Hepatocyte (in vitro differentiated cells): ENCODE measurements at regions not wholly inside any gene's neighbourhood (a gene's known extent, or its start where the extent isn't known, plus 50 kb on each side); places are given as distances from the start of the nearest gene placed in this dataset. TPM values are rescaled to one million over a fixed set of nuclear protein-coding genes. Genes with fewer than 3 reads are reported as not detected.

ENCODE experiments used
- DNase-seq: peaks from one replicate; pipeline ENCODE4 v3.0.0-alpha.2; 2016; ENCODE audit warnings: low spot score
- H2AFZ ChIP-seq: fragments of 200-600 bp; sonication (generic); 2 replicates; pipeline ENCODE4 v1.6.0; 2016; ENCODE audit warnings: antibody characterized with exemption, mild to moderate bottlenecking
- H3K27ac ChIP-seq: fragments of 200-600 bp; sonication (generic); 2 replicates; pipeline ENCODE4 v1.5.1; 2016; ENCODE audit warnings: mild to moderate bottlenecking
- H3K27me3 ChIP-seq: fragments of 200-600 bp; sonication (generic); 2 replicates; pipeline ENCODE4 v1.6.1; 2016
- H3K36me3 ChIP-seq: fragments of 200-600 bp; sonication (generic); replicated peaks from 2 replicates; pipeline ENCODE4 v1.5.1; 2016; ENCODE audit warnings: low read depth; ENCODE audit not compliant: insufficient read depth
- H3K4me1 ChIP-seq: fragments of 200-600 bp; sonication (generic); 2 replicates; pipeline ENCODE4 v1.5.1; 2016; ENCODE audit warnings: mild to moderate bottlenecking, moderate library complexity; ENCODE audit not compliant: insufficient read depth
- H3K4me2 ChIP-seq: fragments of 200-600 bp; sonication (generic); 2 replicates; pipeline ENCODE4 v1.6.0; 2016
- H3K4me3 ChIP-seq: fragments of 200-600 bp; sonication (generic); 2 replicates; pipeline ENCODE4 v1.5.1; 2016; ENCODE audit warnings: mild to moderate bottlenecking
- H3K79me2 ChIP-seq: fragments of 200-600 bp; sonication (generic); 2 replicates; pipeline ENCODE4 v1.6.0; 2017; ENCODE audit warnings: mild to moderate bottlenecking
- H3K9me2 ChIP-seq: fragments of 200-600 bp; sonication (generic); replicated peaks from 2 replicates; pipeline ENCODE4 v1.6.0; 2017; ENCODE audit warnings: mild to moderate bottlenecking; ENCODE audit not compliant: insufficient read depth
- H3K9me3 ChIP-seq: fragments of 200-600 bp; sonication (generic); 2 replicates; pipeline ENCODE4 v1.5.1; 2016; ENCODE audit warnings: low read depth, mild to moderate bottlenecking
- H4K20me1 ChIP-seq: fragments of 200-600 bp; sonication (generic); 2 replicates; pipeline ENCODE4 v1.6.0; 2016; ENCODE audit warnings: mild to moderate bottlenecking; ENCODE audit not compliant: insufficient read depth, poor library complexity, severe bottlenecking
- EZH2 ChIP-seq: fragments of 200-600 bp; sonication (generic); IDR thresholded peaks from 2 replicates; pipeline ENCODE4 v1.6.1; 2016; ENCODE audit warnings: antibody characterized with exemption, mild to moderate bottlenecking, borderline replicate concordance
- EZH2phosphoT487 ChIP-seq: fragments of 200-600 bp; sonication (generic); IDR thresholded peaks from one replicate; pipeline ENCODE4 v1.6.1; 2018; ENCODE audit warnings: antibody characterized with exemption, mild to moderate bottlenecking, low read depth, moderate library complexity; ENCODE audit not compliant: unreplicated experiment, severe bottlenecking
- WGBS: methylation state at CpG from one replicate; pipeline ENCODE4 v1.1.6; 2016; ENCODE audit warnings: low lambda C conversion rate; ENCODE audit errors: missing lambda C conversion rate; 5-methylcytosine and 5-hydroxymethylcytosine counted together
- small RNA-seq: library from RNA; depleted of rRNA; stranded (forward); fragments of <200 nt; gene quantifications from one replicate; pipeline ENCODE3, GENCODE V24; 2014
- TF ChIP-seq, protein P1 (sequence below): fragments of 200-600 bp; sonication (generic); IDR thresholded peaks from 2 replicates; pipeline ENCODE4 v1.5.1; 2016; ENCODE audit warnings: antibody characterized with exemption, mild to moderate bottlenecking; ENCODE audit not compliant: poor library complexity

GRCh38 chr22:27697888-27698287 lies 103.7 kb downstream of the MN1 start:
- Histone ChIP-seq H4K20me1 (no peaks in the 10 kb centered on the region), H3K36me3 (no peaks in the 10 kb centered on the region), H3K9me3 (no peaks in the 10 kb centered on the region), H3K27me3 (no peaks in the 10 kb centered on the region), H3K27ac (no peak overlapping the region), H3K79me2 (no peaks in the 10 kb centered on the region), H3K4me1 (no peaks in the 10 kb centered on the region), H3K4me3 (no peak overlapping the region), H2AFZ (no peak overlapping the region), H3K9me2 (no peaks in the 10 kb centered on the region), H3K4me2 (no peak overlapping the region)
- 91% methylated on average over 8 of the region's 8 CpGs for WGBS
- TF ChIP-seq EZH2 (no peak), EZH2phosphoT487 (no peak)
- TF ChIP-seq, protein P1, sequence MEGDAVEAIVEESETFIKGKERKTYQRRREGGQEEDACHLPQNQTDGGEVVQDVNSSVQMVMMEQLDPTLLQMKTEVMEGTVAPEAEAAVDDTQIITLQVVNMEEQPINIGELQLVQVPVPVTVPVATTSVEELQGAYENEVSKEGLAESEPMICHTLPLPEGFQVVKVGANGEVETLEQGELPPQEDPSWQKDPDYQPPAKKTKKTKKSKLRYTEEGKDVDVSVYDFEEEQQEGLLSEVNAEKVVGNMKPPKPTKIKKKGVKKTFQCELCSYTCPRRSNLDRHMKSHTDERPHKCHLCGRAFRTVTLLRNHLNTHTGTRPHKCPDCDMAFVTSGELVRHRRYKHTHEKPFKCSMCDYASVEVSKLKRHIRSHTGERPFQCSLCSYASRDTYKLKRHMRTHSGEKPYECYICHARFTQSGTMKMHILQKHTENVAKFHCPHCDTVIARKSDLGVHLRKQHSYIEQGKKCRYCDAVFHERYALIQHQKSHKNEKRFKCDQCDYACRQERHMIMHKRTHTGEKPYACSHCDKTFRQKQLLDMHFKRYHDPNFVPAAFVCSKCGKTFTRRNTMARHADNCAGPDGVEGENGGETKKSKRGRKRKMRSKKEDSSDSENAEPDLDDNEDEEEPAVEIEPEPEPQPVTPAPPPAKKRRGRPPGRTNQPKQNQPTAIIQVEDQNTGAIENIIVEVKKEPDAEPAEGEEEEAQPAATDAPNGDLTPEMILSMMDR: no peak
- DNase-seq: no peak

Small RNAs in the stretch of these regions (small RNA-seq; reads per million reads assigned to genes)
- not detected for gene RNU6-1066P
